Activated T-helper 17 cell treated with anti-CD3 and anti-CD28 coated beads, Interleukin-2, amount 50 U/mL, for 72 hours (primary cell): ENCODE measurements at regions not wholly inside any gene's neighbourhood (a gene's known extent, or its start where the extent isn't known, plus 50 kb on each side); places are given as distances from the start of the nearest gene placed in this dataset.

ENCODE experiments used
- ATAC-seq: fragments of 150-1000 bp; cut with Tn5 transposase; replicated peaks from 2 replicates; pipeline ENCODE4 v1.10.0; 2021; ENCODE audit warnings: mild to moderate bottlenecking, moderate library complexity
- H3K27ac Mint-ChIP-seq: one replicate; pipeline ENCODE4 v1.8.0; 2022; ENCODE audit warnings: mixed read lengths
- H3K27me3 Mint-ChIP-seq: one replicate; pipeline ENCODE4 v1.8.0; 2022; ENCODE audit warnings: mixed read lengths
- H3K36me3 Mint-ChIP-seq: one replicate; pipeline ENCODE4 v1.8.0; 2022; ENCODE audit warnings: low read depth, mild to moderate bottlenecking, mixed read lengths
- H3K4me1 Mint-ChIP-seq: one replicate; pipeline ENCODE4 v1.8.0; 2022; ENCODE audit warnings: mixed read lengths
- H3K4me3 Mint-ChIP-seq: one replicate; pipeline ENCODE4 v1.8.0; 2022; ENCODE audit warnings: mild to moderate bottlenecking, mixed read lengths
- H3K9me3 Mint-ChIP-seq: one replicate; pipeline ENCODE4 v1.8.0; 2022; ENCODE audit warnings: mixed read lengths

DNA sequence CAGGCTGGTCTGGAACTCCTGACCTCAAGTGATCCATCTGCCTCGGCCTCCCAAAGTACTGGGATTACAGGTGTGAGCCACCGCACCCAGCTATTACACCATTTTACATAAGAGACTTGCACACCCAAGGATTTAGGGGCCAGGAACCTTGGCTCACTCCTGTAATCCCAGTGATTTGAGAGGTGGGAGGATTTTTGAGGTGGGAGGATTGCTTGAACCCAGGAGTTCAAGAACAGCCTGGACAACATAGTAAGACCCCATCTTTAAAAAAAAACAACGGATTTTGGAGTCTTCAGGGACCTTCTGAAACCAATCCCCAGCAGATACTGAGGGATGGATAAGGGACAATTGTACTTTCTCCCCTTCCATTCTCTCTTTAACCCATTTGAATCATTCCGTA is 55.3 kb upstream of the PIM1 start:
- peaks cover 24% of the 10 kb centered on the region for H3K4me1 Mint-ChIP-seq
- H3K9me3 Mint-ChIP-seq: no peaks in the 10 kb centered on the region
- H3K27me3 Mint-ChIP-seq: no peaks in the 10 kb centered on the region
- H3K4me3 Mint-ChIP-seq: no peak overlapping the region
- no peak for ATAC-seq
- no peak overlapping the region for H3K27ac Mint-ChIP-seq
- no peaks in the 10 kb centered on the region for H3K36me3 Mint-ChIP-seq

DNA sequence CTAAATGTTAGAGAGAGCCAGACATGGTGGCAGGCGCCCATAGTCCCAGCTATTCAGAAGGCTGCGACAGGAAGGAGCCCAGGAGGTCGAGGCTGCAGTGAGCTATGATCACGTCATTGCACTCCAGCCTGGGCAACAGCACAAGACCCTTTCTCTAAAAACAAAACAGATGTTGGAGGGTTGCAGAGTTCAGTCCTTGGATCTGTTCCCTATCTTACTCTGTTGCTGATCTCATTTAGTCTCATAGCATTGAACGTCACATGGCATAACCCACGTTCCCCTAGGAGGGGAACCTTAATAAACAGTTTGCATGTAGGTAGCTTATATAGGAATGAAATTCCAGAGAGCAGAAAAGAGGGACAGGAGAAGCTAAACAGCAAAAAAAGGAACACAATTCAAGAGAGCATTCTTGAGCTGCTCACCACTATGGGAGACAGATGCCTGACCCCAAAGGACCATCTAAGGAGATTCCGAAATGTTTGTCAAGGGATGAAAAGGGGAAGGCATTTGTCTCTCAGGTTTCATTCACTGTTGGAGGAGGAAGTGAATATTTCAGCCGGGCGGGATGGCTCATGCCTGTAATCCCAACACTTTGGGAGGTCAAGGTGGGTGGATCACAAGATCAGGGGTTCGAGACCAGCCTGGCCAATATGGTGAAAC is 54.6 kb upstream of the PIM1 start:
- ATAC-seq: no peak
- Mint-ChIP-seq H3K9me3 (no peaks in the 10 kb centered on the region), H3K4me1 (peaks cover 18% of the 10 kb centered on the region), H3K27me3 (no peaks in the 10 kb centered on the region), H3K4me3 (no peak overlapping the region), H3K36me3 (no peaks in the 10 kb centered on the region), H3K27ac (no peak overlapping the region)

DNA sequence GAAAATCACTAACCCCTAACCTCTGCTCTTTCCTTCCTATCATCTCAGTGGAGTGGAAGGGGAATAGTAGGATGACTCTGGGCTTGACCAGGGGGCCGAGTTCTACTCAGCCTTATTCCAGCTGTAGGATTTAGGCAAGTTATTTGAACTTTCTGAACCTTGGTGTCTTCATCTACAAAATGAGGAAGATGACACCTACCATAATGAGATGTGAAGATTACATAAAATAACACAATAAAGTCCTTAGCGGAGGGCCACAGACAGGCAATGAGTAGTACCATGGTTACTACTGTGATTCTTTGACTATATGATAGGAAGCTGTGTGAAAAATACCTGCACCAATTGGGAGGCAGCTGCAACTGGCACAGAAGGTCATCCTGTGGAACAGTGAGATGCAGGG is 53.6 kb upstream of the PIM1 start:
- no peak for ATAC-seq
- Mint-ChIP-seq H3K27ac (no peak overlapping the region), H3K36me3 (no peaks in the 10 kb centered on the region), H3K9me3 (no peaks in the 10 kb centered on the region), H3K4me1 (peaks cover 9% of the 10 kb centered on the region), H3K27me3 (no peaks in the 10 kb centered on the region), H3K4me3 (no peak overlapping the region)

DNA sequence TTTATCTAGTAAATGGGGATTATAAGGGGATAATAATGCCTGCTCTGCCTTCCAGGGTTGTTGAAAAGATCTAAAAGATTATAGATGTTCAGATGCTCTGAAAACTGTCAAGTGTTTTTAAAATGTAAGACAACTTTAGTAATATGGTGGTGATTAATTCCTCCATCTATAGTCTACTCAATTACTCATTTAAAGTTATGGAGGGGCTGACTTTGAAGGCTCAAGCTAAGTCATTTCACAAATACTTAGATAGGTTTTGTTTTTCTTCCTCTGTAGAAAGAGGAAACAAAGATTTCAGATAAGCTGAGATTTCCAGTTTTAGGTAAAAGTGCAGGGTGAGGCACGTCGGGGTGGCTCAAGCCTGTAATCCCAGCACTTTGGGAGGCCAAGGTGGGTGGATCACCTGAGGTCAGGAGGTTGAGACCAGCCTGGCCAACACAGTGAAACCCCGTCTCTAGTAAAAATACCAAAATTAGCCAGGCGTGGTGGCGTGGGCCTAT is 50.5 kb upstream of the PIM1 start:
- H3K4me1 Mint-ChIP-seq: peaks cover 9% of the 10 kb centered on the region
- no peak overlapping the region for H3K27ac Mint-ChIP-seq
- ATAC-seq: no peak
- H3K9me3 Mint-ChIP-seq: no peaks in the 10 kb centered on the region
- no peak overlapping the region for H3K4me3 Mint-ChIP-seq
- no peaks in the 10 kb centered on the region for H3K36me3 Mint-ChIP-seq
- no peaks in the 10 kb centered on the region for H3K27me3 Mint-ChIP-seq
